ENCODE measurements at regions not wholly inside any gene's neighbourhood (a gene's known extent, or its start where the extent isn't known, plus 50 kb on each side); places are given as distances from the start of the nearest gene placed in this dataset.
"Not testable (repeated sequence)": the region's sequence is repeated elsewhere in the genome, so short reads cannot be mapped to it uniquely, and the experiment has no call there.

GRCh38 chr2:11951492-11951891 lies 205.1 kb downstream of the LPIN1 start:
- TF ChIP-seq CTCF (IDR thresholded peaks at IDR 0.05): peak; percentile 21; the same call in 1 of the 2 replicates
- not testable (repeated sequence) for TF ChIP-seq TCF7L2 (IDR thresholded peaks at IDR 0.05; ENCODE audit: low read depth, low read length); REST (IDR thresholded peaks at IDR 0.05; ENCODE audit: insufficient read depth in 1 of 2, low read depth in 2 of 2, low read length in 1 of 2); POLR2AphosphoS5 (IDR thresholded peaks at IDR 0.05; ENCODE audit: low read depth, low read length)

Data from Panc1 (cell line).